IMR-90 (cell line): ENCODE measurements at regions not wholly inside any gene's neighbourhood (a gene's known extent, or its start where the extent isn't known, plus 50 kb on each side); places are given as distances from the start of the nearest gene placed in this dataset.

ENCODE experiments used
- ATAC-seq: fragments of 200-7000 bp; cut with Tn5 transposase; 2 replicates; pipeline ENCODE4 v1.9.1; 2020; ENCODE audit warnings: low read depth, mild to moderate bottlenecking, moderate library complexity
- BruUV-seq: library from RNA; stranded (reverse); fragments of 400-500 nt; replicated peaks from 2 replicates; lab custom pipeline; 2021; lab: Mats Ljungman, UMichigan
- CTCF ChIA-PET: fragments of 300-600 bp; formaldehyde crosslinking; extraction: SDS; loops from one replicate; lab custom pipeline; 2021; ENCODE audit warnings: antibody characterized with exemption; lab: Yijun Ruan, JAX
- POLR2A ChIA-PET: fragments of 300-600 bp; sonication (Branson Sonifier 250); formaldehyde crosslinking; loops from one replicate; lab custom pipeline; 2022; ENCODE audit warnings: antibody characterized with exemption; ENCODE audit not compliant: unreplicated experiment; lab: Charles Lee
- DNase-seq: peaks from one replicate; pipeline ENCODE4 v3.0.0; 2013
- H2AFZ ChIP-seq: replicated peaks from 2 replicates; pipeline ENCODE3; 2013; ENCODE audit warnings: low read length, mild to moderate bottlenecking; ENCODE audit not compliant: poor library complexity
- H2AK5ac ChIP-seq: 2 replicates; pipeline ENCODE4 v1.6.1; 2013; ENCODE audit warnings: low read depth, low read length, inconsistent platforms
- H2AK9ac ChIP-seq: replicated peaks from 2 replicates; pipeline ENCODE3; 2013; ENCODE audit warnings: mild to moderate bottlenecking, low read depth, low read length, moderate library complexity; ENCODE audit not compliant: poor library complexity
- H2BK120ac ChIP-seq: 2 replicates; pipeline ENCODE4 v1.6.1; 2013; ENCODE audit warnings: low read depth, low read length, inconsistent platforms
- H2BK15ac ChIP-seq: 3 replicates; pipeline ENCODE4 v1.6.1; 2013; ENCODE audit warnings: low read depth, low read length, inconsistent platforms
- H2BK20ac ChIP-seq: 2 replicates; pipeline ENCODE4 v1.6.1; 2013; ENCODE audit warnings: low read depth, mild to moderate bottlenecking, inconsistent platforms, low read length, moderate library complexity
- H2BK5ac ChIP-seq: 2 replicates; pipeline ENCODE4 v1.6.1; 2013; ENCODE audit warnings: mild to moderate bottlenecking, low read depth, low read length, inconsistent platforms; ENCODE audit not compliant: poor library complexity, severe bottlenecking
- H3K14ac ChIP-seq: replicated peaks from 2 replicates; pipeline ENCODE4 v1.6.1; 2013; ENCODE audit warnings: low read depth, low read length, inconsistent platforms
- H3K18ac ChIP-seq: 2 replicates; pipeline ENCODE4 v1.6.1; 2013; ENCODE audit warnings: low read depth, low read length, control low read depth
- H3K23ac ChIP-seq: 2 replicates; pipeline ENCODE4 v1.6.1; 2013; ENCODE audit warnings: low read depth, low read length, inconsistent platforms
- H3K27ac ChIP-seq: 2 replicates; pipeline ENCODE4 v1.5.1; 2013; ENCODE audit warnings: mild to moderate bottlenecking, control low read depth, low read length; ENCODE audit not compliant: insufficient read depth
- H3K27me3 ChIP-seq: 2 replicates; pipeline ENCODE4 v1.6.1; 2013; ENCODE audit warnings: low read length; ENCODE audit not compliant: control insufficient read depth, insufficient read depth
- H3K36me3 ChIP-seq: 2 replicates; pipeline ENCODE4 v1.6.1; 2013; ENCODE audit warnings: low read length, mixed read lengths; ENCODE audit not compliant: control insufficient read depth, insufficient read depth
- H3K4ac ChIP-seq: 2 replicates; pipeline ENCODE4 v1.6.1; 2013; ENCODE audit warnings: low read depth, low read length, inconsistent platforms
- H3K4me1 ChIP-seq: 2 replicates; pipeline ENCODE4 v1.6.1; 2013; ENCODE audit warnings: low read length, mixed read lengths; ENCODE audit not compliant: control insufficient read depth, insufficient read depth
- H3K4me2 ChIP-seq: 2 replicates; pipeline ENCODE4 v1.6.1; 2013; ENCODE audit warnings: low read depth, mild to moderate bottlenecking, control low read depth, low read length, moderate library complexity
- H3K4me3 ChIP-seq: 2 replicates; pipeline ENCODE4 v1.5.1; 2013; ENCODE audit warnings: low read depth, mild to moderate bottlenecking, control low read depth, low read length, moderate library complexity; ENCODE audit not compliant: insufficient read depth
- H3K56ac ChIP-seq: 2 replicates; pipeline ENCODE4 v1.6.1; 2013; ENCODE audit warnings: low read length, inconsistent platforms; ENCODE audit not compliant: insufficient read depth; ENCODE audit errors: extremely low read depth
- H3K79me1 ChIP-seq, 2 experiments: 2 replicates each; pipeline ENCODE4 v1.6.1; 2013; ENCODE audit warnings: low read length in 2 of 2, inconsistent platforms in 1 of 2, low read depth in 1 of 2
- H3K9ac ChIP-seq: 2 replicates; pipeline ENCODE4 v1.6.1; 2013; ENCODE audit warnings: low read depth, low read length, control low read depth
- H3K9me1 ChIP-seq: 2 replicates; pipeline ENCODE4 v1.6.1; 2013; ENCODE audit warnings: low read length, inconsistent platforms; ENCODE audit not compliant: insufficient read depth
- H3K9me3 ChIP-seq: 2 replicates; pipeline ENCODE4 v1.6.1; 2013; ENCODE audit warnings: low read length; ENCODE audit not compliant: control insufficient read depth, insufficient read depth
- H4K20me1 ChIP-seq: 2 replicates; pipeline ENCODE4 v1.6.1; 2013; ENCODE audit warnings: low read length, inconsistent platforms; ENCODE audit not compliant: insufficient read depth
- H4K5ac ChIP-seq: 2 replicates; pipeline ENCODE4 v1.6.1; 2013; ENCODE audit warnings: mild to moderate bottlenecking, low read depth, low read length, control low read depth
- H4K8ac ChIP-seq, 2 experiments: 2 replicates each; pipeline ENCODE4 v1.6.1; 2013; ENCODE audit warnings: low read depth in 2 of 2, low read length in 2 of 2, control low read depth in 1 of 2, inconsistent platforms in 1 of 2
- H4K91ac ChIP-seq: 2 replicates; pipeline ENCODE4 v1.6.1; 2013; ENCODE audit warnings: low read depth, low read length, inconsistent platforms; ENCODE audit not compliant: insufficient read depth
- BHLHE40 ChIP-seq: fragments of 150-350 bp; IDR thresholded peaks from 2 replicates; pipeline ENCODE4 v1.6.1; 2016; ENCODE audit warnings: mild to moderate bottlenecking, low read depth, low read length
- CEBPB ChIP-seq: IDR thresholded peaks from 2 replicates; pipeline ENCODE4 v1.6.1; 2012; ENCODE audit warnings: low read depth, low read length, improper control_type of control experiment
- CHD1 ChIP-seq: IDR thresholded peaks from 2 replicates; pipeline ENCODE4 v1.6.1; 2012; ENCODE audit warnings: low read depth, low read length, improper control_type of control experiment
- CTCF ChIP-seq: conservative IDR thresholded peaks from 2 replicates; pipeline ENCODE4 v1.5.1; 2012; ENCODE audit warnings: mild to moderate bottlenecking, low read depth, low read length, improper control_type of control experiment
- FOS ChIP-seq: fragments of 150-350 bp; IDR thresholded peaks from 2 replicates; pipeline ENCODE4 v1.6.1; 2016; ENCODE audit warnings: low read depth, low read length
- MAFK ChIP-seq: IDR thresholded peaks from 2 replicates; pipeline ENCODE4 v1.6.1; 2012; ENCODE audit warnings: low read depth, low read length, improper control_type of control experiment
- MAZ ChIP-seq: IDR thresholded peaks from 2 replicates; pipeline ENCODE4 v1.6.1; 2012; ENCODE audit warnings: low read depth, mild to moderate bottlenecking, low read length, improper control_type of control experiment, moderate library complexity, borderline replicate concordance
- MXI1 ChIP-seq: IDR thresholded peaks from 2 replicates; pipeline ENCODE4 v1.6.1; 2012; ENCODE audit warnings: low read depth, mild to moderate bottlenecking, low read length, moderate library complexity, borderline replicate concordance
- NFE2L2 ChIP-seq: fragments of 150-350 bp; IDR thresholded peaks from 2 replicates; pipeline ENCODE4 v1.6.1; 2016; ENCODE audit warnings: low read depth, mild to moderate bottlenecking, low read length
- POLR2A ChIP-seq: IDR thresholded peaks from 2 replicates; pipeline ENCODE4 v1.6.1; 2012; ENCODE audit warnings: mild to moderate bottlenecking, low read depth, low read length
- RAD21 ChIP-seq: IDR thresholded peaks from 2 replicates; pipeline ENCODE4 v1.6.1; 2012; ENCODE audit warnings: low read length, improper control_type of control experiment
- RCOR1 ChIP-seq: IDR thresholded peaks from 2 replicates; pipeline ENCODE4 v1.6.1; 2012; ENCODE audit warnings: mild to moderate bottlenecking, low read length, improper control_type of control experiment; ENCODE audit not compliant: insufficient replicate concordance
- RFX5 ChIP-seq: IDR thresholded peaks from 2 replicates; pipeline ENCODE4 v1.8.0; 2012; ENCODE audit warnings: low read depth, mild to moderate bottlenecking, low read length, moderate library complexity
- SMC3 ChIP-seq: fragments of 150-350 bp; IDR thresholded peaks from 2 replicates; pipeline ENCODE4 v1.6.1; 2016; ENCODE audit warnings: low read depth, mild to moderate bottlenecking, antibody characterized with exemption, low read length, moderate library complexity
- WGBS, 2 experiments: methylation state at CpG; one replicate each; pipeline versions ENCODE4 v1.1.5 to v1.1.7; 2013; ENCODE audit warnings: missing lambda C conversion rate in 2 of 2; ENCODE audit not compliant: insufficient read length in 1 of 2; ENCODE audit errors: extremely low coverage in 2 of 2; 5-methylcytosine and 5-hydroxymethylcytosine counted together
- dilution Hi-C: fragments of 300-500 bp; cut with HindIII; formaldehyde crosslinking; loops from one replicate; pipeline ENCODE4 v1.14.3; 2018; ENCODE audit warnings: low sequenced_read_pairs; ENCODE audit not compliant: unreplicated experiment
- in situ Hi-C: fragments of 300-500 bp; cut with MboI; formaldehyde crosslinking; loops from 3 replicates; pipeline ENCODE4 v1.14.3; 2019; ENCODE audit warnings: low sequenced_read_pairs, inconsistent platforms, mixed read lengths
- intact Hi-C: fragments of 100-400 bp; cut with micrococcal nuclease; formaldehyde crosslinking; loops from 2 replicates; pipeline ENCODE4 v1.10.0; 2022
- TF ChIP-seq, protein P1 (sequence below): fragments of 150-350 bp; IDR thresholded peaks from 2 replicates; pipeline ENCODE4 v1.6.1; 2017; ENCODE audit warnings: mild to moderate bottlenecking, antibody characterized with exemption, low read length, low read depth
- TF ChIP-seq, protein P2 (sequence below): fragments of 150-350 bp; IDR thresholded peaks from 2 replicates; pipeline ENCODE4 v1.6.1; 2016; ENCODE audit warnings: low read depth, mild to moderate bottlenecking, low read length, moderate library complexity, borderline replicate concordance

DNA sequence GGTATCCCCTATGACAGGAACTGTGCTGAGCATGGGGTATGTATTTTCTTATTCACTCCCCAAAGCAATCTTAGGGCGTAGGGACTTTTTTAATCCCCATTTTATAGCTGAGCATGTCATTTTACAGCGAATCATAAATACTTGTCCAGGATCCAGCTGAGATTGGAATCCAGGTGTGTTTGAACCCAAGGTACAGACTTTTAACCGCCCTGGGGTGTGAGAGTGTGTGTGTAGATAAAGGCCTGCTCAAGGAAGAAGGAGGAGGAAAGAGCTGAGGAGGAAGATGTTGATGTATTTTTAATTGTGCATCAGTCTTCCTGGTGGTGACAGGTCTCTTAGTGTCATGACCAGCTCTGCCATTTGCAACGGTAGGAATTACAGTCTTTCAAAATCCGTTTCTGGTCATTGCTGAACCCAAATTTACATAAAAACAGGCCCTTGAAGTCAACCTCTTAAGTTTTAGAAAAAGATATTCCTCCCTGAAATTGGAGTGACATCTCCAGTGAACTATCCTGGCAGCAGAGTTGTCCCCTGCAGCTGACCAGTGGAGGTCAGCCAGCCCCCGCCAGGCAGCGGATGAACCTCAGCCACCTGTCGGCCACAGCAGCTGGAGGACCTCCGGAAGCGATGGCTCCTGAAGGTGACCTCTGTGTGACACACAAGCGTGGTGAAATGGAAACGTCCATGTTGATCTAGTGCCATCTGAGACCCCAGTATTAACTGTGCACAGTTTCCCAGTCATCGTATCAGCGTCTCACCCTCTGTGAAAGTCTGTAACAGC is 92.8 kb upstream of the MITF start:
- Histone ChIP-seq H4K5ac (no peak overlapping the region), H3K27me3 (no peaks in the 10 kb centered on the region), H3K9me3 (no peaks in the 10 kb centered on the region), H3K4me3 (no peak overlapping the region), H3K4me2 (no peak overlapping the region), H2BK20ac (no peak overlapping the region), H3K36me3 (no peaks in the 10 kb centered on the region), H3K4me1 (peaks cover 3% of the 10 kb centered on the region), H4K91ac (no peak overlapping the region), H3K27ac (no peak overlapping the region), H2BK5ac (no peak overlapping the region), H4K8ac (no peak overlapping the region), H3K9ac (no peak overlapping the region), H3K56ac (no peak overlapping the region), H3K79me1 (no peaks in the 10 kb centered on the region), H3K18ac (no peak overlapping the region), H3K23ac (no peak overlapping the region), H3K9me1 (0 out of 2 replicates have a peak, but pooled peaks cover 3% of the 10 kb centered on the region), H3K4ac (no peak overlapping the region), H2BK15ac (no peak overlapping the region), H2AK5ac (no peak overlapping the region), H2AFZ (no peak overlapping the region), H3K14ac (no peak overlapping the region), H2AK9ac (no peak overlapping the region), H2BK120ac (no peak overlapping the region), H4K20me1 (no peaks in the 10 kb centered on the region)
- intact Hi-C loops (no loop called here), dilution Hi-C loops (no loop called here), in situ Hi-C loops (no loop called here)
- no peak for DNase-seq
- TF ChIP-seq SMC3 (no peak), CHD1 (no peak), BHLHE40 (no peak), RFX5 (no peak), NFE2L2 (no peak), MXI1 (no peak), RCOR1 (no peak), CTCF (no peak), RAD21 (no peak), CEBPB (no peak), MAZ (no peak), FOS (no peak), MAFK (no peak), POLR2A (no peak)
- TF ChIP-seq, protein P1, sequence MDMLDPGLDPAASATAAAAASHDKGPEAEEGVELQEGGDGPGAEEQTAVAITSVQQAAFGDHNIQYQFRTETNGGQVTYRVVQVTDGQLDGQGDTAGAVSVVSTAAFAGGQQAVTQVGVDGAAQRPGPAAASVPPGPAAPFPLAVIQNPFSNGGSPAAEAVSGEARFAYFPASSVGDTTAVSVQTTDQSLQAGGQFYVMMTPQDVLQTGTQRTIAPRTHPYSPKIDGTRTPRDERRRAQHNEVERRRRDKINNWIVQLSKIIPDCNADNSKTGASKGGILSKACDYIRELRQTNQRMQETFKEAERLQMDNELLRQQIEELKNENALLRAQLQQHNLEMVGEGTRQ = no peak
- TF ChIP-seq, protein P2, sequence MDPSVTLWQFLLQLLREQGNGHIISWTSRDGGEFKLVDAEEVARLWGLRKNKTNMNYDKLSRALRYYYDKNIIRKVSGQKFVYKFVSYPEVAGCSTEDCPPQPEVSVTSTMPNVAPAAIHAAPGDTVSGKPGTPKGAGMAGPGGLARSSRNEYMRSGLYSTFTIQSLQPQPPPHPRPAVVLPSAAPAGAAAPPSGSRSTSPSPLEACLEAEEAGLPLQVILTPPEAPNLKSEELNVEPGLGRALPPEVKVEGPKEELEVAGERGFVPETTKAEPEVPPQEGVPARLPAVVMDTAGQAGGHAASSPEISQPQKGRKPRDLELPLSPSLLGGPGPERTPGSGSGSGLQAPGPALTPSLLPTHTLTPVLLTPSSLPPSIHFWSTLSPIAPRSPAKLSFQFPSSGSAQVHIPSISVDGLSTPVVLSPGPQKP = no peak
- ChIA-PET CTCF (no interaction called here), POLR2A (no interaction called here)
- no peak for ATAC-seq
- 69% methylated on average over 8 of the region's 14 CpGs; no CpG with 5 or more reads in 1 of the 2 experiments for WGBS, 2 experiments
- BruUV-seq = no TSS peak
